ENCODE measurements at regions not wholly inside any gene's neighbourhood (a gene's known extent, or its start where the extent isn't known, plus 50 kb on each side); places are given as distances from the start of the nearest gene placed in this dataset.
"Not testable (repeated sequence)": the region's sequence is repeated elsewhere in the genome, so short reads cannot be mapped to it uniquely, and the experiment has no call there.

- H2AFZ ChIP-seq (ENCODE audit: low read length); H3K27me3 ChIP-seq (ENCODE audit: control insufficient read depth in 3 of 3, insufficient read depth in 3 of 3, low read depth in 1 of 3, low read length in 3 of 3); H2BK5ac ChIP-seq (ENCODE audit: low read length); H3K18ac ChIP-seq (ENCODE audit: low read length); H3K4me2 ChIP-seq (ENCODE audit: insufficient read depth, low read length, poor library complexity, severe bottlenecking); H2BK15ac ChIP-seq (ENCODE audit: low read length); H3K9me3 ChIP-seq (replicated peaks in 1 of 2; ENCODE audit: control insufficient read depth in 2 of 2, insufficient read depth in 1 of 2, low read depth in 1 of 2, low read length in 2 of 2); H3K23ac ChIP-seq (ENCODE audit: low read depth, low read length, poor library complexity); H3K9ac ChIP-seq (ENCODE audit: low read depth, low read length, poor library complexity); H3K4me3 ChIP-seq (ENCODE audit: low read length in 2 of 2); H4K8ac ChIP-seq (ENCODE audit: low read depth, low read length); H2AK5ac ChIP-seq (ENCODE audit: low read depth, low read length); H3K79me1 ChIP-seq (ENCODE audit: low read depth, low read length); H4K91ac ChIP-seq (ENCODE audit: low read depth, low read length, poor library complexity); H3K14ac ChIP-seq (ENCODE audit: low read length); DNase-seq (ENCODE audit: low spot score); H3K27ac ChIP-seq (replicated peaks; ENCODE audit: low read length); H3K4ac ChIP-seq (ENCODE audit: low read length); H2BK120ac ChIP-seq (ENCODE audit: low read depth, low read length); H2BK12ac ChIP-seq (ENCODE audit: low read length): not testable (repeated sequence)
- no CpG with 5 or more reads among the region's 53 CpGs for WGBS, 2 donors (ENCODE audit: extremely low coverage in 2 of 2, insufficient read length in 2 of 2, insufficient replicate concordance in 1 of 2)
- Histone ChIP-seq H3K36me3 (replicated peaks in 1 of 2; ENCODE audit: control insufficient read depth in 2 of 2, insufficient read depth in 2 of 2, low read length in 2 of 2) (peaks cover 0 to 21% of the 10 kb centered on the region in 2 donors), H3K4me1 (ENCODE audit: control insufficient read depth in 2 of 2, insufficient read depth in 1 of 2, low read depth in 1 of 2, low read length in 2 of 2) (peaks cover 0 to 11% of the 10 kb centered on the region in 2 donors)
Measured at GRCh38 chr1:149841597-149842238, 57.6 kb upstream of the BOLA1 start.

- H3K14ac ChIP-seq (ENCODE audit: low read length); H4K8ac ChIP-seq (ENCODE audit: low read depth, low read length); H2AK5ac ChIP-seq (ENCODE audit: low read depth, low read length); H3K27me3 ChIP-seq (ENCODE audit: control insufficient read depth in 3 of 3, insufficient read depth in 3 of 3, low read depth in 1 of 3, low read length in 3 of 3); DNase-seq (ENCODE audit: low spot score); H2BK5ac ChIP-seq (ENCODE audit: low read length); H2BK12ac ChIP-seq (ENCODE audit: low read length); H3K4me2 ChIP-seq (ENCODE audit: insufficient read depth, low read length, poor library complexity, severe bottlenecking); H3K27ac ChIP-seq (replicated peaks; ENCODE audit: low read length); H3K79me1 ChIP-seq (ENCODE audit: low read depth, low read length); H2AFZ ChIP-seq (ENCODE audit: low read length); H3K9me3 ChIP-seq (replicated peaks in 1 of 2; ENCODE audit: control insufficient read depth in 2 of 2, insufficient read depth in 1 of 2, low read depth in 1 of 2, low read length in 2 of 2); H2BK120ac ChIP-seq (ENCODE audit: low read depth, low read length); H3K9ac ChIP-seq (ENCODE audit: low read depth, low read length, poor library complexity); H3K18ac ChIP-seq (ENCODE audit: low read length); H2BK15ac ChIP-seq (ENCODE audit: low read length); H3K23ac ChIP-seq (ENCODE audit: low read depth, low read length, poor library complexity); H4K91ac ChIP-seq (ENCODE audit: low read depth, low read length, poor library complexity); H3K4me3 ChIP-seq (ENCODE audit: low read length in 2 of 2); H3K4ac ChIP-seq (ENCODE audit: low read length): not testable (repeated sequence)
- Histone ChIP-seq H3K36me3 (replicated peaks in 1 of 2; ENCODE audit: control insufficient read depth in 2 of 2, insufficient read depth in 2 of 2, low read length in 2 of 2) (peaks cover 0 to 24% of the 10 kb centered on the region in 2 donors), H3K4me1 (ENCODE audit: control insufficient read depth in 2 of 2, insufficient read depth in 1 of 2, low read depth in 1 of 2, low read length in 2 of 2) (peaks cover 0 to 11% of the 10 kb centered on the region in 2 donors)
- WGBS, 2 donors (ENCODE audit: extremely low coverage in 2 of 2, insufficient read length in 2 of 2, insufficient replicate concordance in 1 of 2), result no CpG with 5 or more reads among the region's 62 CpGs
Measured at GRCh38 chr1:149842458-149843064, 56.8 kb upstream of the BOLA1 start.

GRCh38 chr1:149843431-149844041 lies 55.8 kb upstream of the BOLA1 start:
- no peak overlapping the region for H3K14ac ChIP-seq (ENCODE audit: low read length)
- H3K4me1 ChIP-seq (ENCODE audit: control insufficient read depth in 2 of 2, insufficient read depth in 1 of 2, low read depth in 1 of 2, low read length in 2 of 2), result peaks cover 4 to 16% of the 10 kb centered on the region in 2 donors
- H3K9me3 ChIP-seq (replicated peaks in 1 of 2; ENCODE audit: control insufficient read depth in 2 of 2, insufficient read depth in 1 of 2, low read depth in 1 of 2, low read length in 2 of 2), result no peaks in the 10 kb centered on the region
- H3K4ac ChIP-seq (ENCODE audit: low read length), result no peak overlapping the region
- no peaks in the 10 kb centered on the region for H3K27me3 ChIP-seq (ENCODE audit: control insufficient read depth in 3 of 3, insufficient read depth in 3 of 3, low read depth in 1 of 3, low read length in 3 of 3)
- H2AK5ac ChIP-seq (ENCODE audit: low read depth, low read length), result no peak overlapping the region
- peak overlapping the region; percentile 77 for H3K4me2 ChIP-seq (ENCODE audit: insufficient read depth, low read length, poor library complexity, severe bottlenecking)
- DNase-seq (ENCODE audit: low spot score), result no peak
- WGBS, 2 donors (ENCODE audit: extremely low coverage in 2 of 2, insufficient read length in 2 of 2, insufficient replicate concordance in 1 of 2), result no CpG with 5 or more reads among the region's 16 CpGs
- H3K36me3 ChIP-seq (replicated peaks in 1 of 2; ENCODE audit: control insufficient read depth in 2 of 2, insufficient read depth in 2 of 2, low read length in 2 of 2), result peaks cover 0 to 24% of the 10 kb centered on the region in 2 donors
- no peak overlapping the region for H3K18ac ChIP-seq (ENCODE audit: low read length)
- H3K79me1 ChIP-seq (ENCODE audit: low read depth, low read length), result peaks cover 6% of the 10 kb centered on the region
- peak overlapping the region; percentile 70 for H3K9ac ChIP-seq (ENCODE audit: low read depth, low read length, poor library complexity)
- peak overlapping the region; percentile 9 for H3K27ac ChIP-seq (replicated peaks; ENCODE audit: low read length)
- peak overlapping the region; percentile 66 to 76 for H3K4me3 ChIP-seq (ENCODE audit: low read length in 2 of 2)
- no peak overlapping the region for H2AFZ ChIP-seq (ENCODE audit: low read length)
- no peak overlapping the region for H2BK120ac ChIP-seq (ENCODE audit: low read depth, low read length)
- H4K91ac ChIP-seq (ENCODE audit: low read depth, low read length, poor library complexity), result no peak overlapping the region
- H4K8ac ChIP-seq (ENCODE audit: low read depth, low read length), result no peak overlapping the region
- no peak overlapping the region for H2BK15ac ChIP-seq (ENCODE audit: low read length)
- H3K23ac ChIP-seq (ENCODE audit: low read depth, low read length, poor library complexity), result no peak overlapping the region
- no peak overlapping the region for H2BK12ac ChIP-seq (ENCODE audit: low read length)
- no peak overlapping the region for H2BK5ac ChIP-seq (ENCODE audit: low read length)

GRCh38 chr1:149844101-149844500 lies 55.3 kb upstream of the BOLA1 start:
- no peak for DNase-seq (ENCODE audit: low spot score)
- Histone ChIP-seq H3K9ac (ENCODE audit: low read depth, low read length, poor library complexity) (no peak overlapping the region), H3K4me1 (ENCODE audit: control insufficient read depth in 2 of 2, insufficient read depth in 1 of 2, low read depth in 1 of 2, low read length in 2 of 2) (peaks cover 5 to 21% of the 10 kb centered on the region in 2 donors), H2AK5ac (ENCODE audit: low read depth, low read length) (no peak overlapping the region), H3K4me2 (ENCODE audit: insufficient read depth, low read length, poor library complexity, severe bottlenecking) (peak overlapping the region; percentile 25), H3K79me1 (ENCODE audit: low read depth, low read length) (peaks cover 6% of the 10 kb centered on the region), H3K27ac (replicated peaks; ENCODE audit: low read length) (no peak overlapping the region), H3K18ac (ENCODE audit: low read length) (no peak overlapping the region), H2BK120ac (ENCODE audit: low read depth, low read length) (no peak overlapping the region), H2BK12ac (ENCODE audit: low read length) (no peak overlapping the region), H3K4me3 (ENCODE audit: low read length in 2 of 2) (peak overlapping the region in 1 of 2 donors; percentile 66), H3K4ac (ENCODE audit: low read length) (no peak overlapping the region), H2AFZ (ENCODE audit: low read length) (no peak overlapping the region), H3K27me3 (ENCODE audit: control insufficient read depth in 3 of 3, insufficient read depth in 3 of 3, low read depth in 1 of 3, low read length in 3 of 3) (no peaks in the 10 kb centered on the region), H4K8ac (ENCODE audit: low read depth, low read length) (no peak overlapping the region), H2BK5ac (ENCODE audit: low read length) (no peak overlapping the region), H2BK15ac (ENCODE audit: low read length) (no peak overlapping the region), H4K91ac (ENCODE audit: low read depth, low read length, poor library complexity) (no peak overlapping the region), H3K9me3 (replicated peaks in 1 of 2; ENCODE audit: control insufficient read depth in 2 of 2, insufficient read depth in 1 of 2, low read depth in 1 of 2, low read length in 2 of 2) (no peaks in the 10 kb centered on the region), H3K23ac (ENCODE audit: low read depth, low read length, poor library complexity) (no peak overlapping the region), H3K14ac (ENCODE audit: low read length) (no peak overlapping the region), H3K36me3 (replicated peaks in 1 of 2; ENCODE audit: control insufficient read depth in 2 of 2, insufficient read depth in 2 of 2, low read length in 2 of 2) (peaks cover 0 to 24% of the 10 kb centered on the region in 2 donors)
- WGBS, 2 donors (ENCODE audit: extremely low coverage in 2 of 2, insufficient read length in 2 of 2, insufficient replicate concordance in 1 of 2), result no CpG with 5 or more reads among the region's 3 CpGs

All from neuronal stem cell (in vitro differentiated cells).